AG20443 (cell line): ENCODE measurements at regions not wholly inside any gene's neighbourhood (a gene's known extent, or its start where the extent isn't known, plus 50 kb on each side); places are given as distances from the start of the nearest gene placed in this dataset.

Source experiments
- DNase-seq: peaks from one replicate; pipeline ENCODE4 v3.0.0; 2012; ENCODE audit warnings: low spot score, mixed read lengths

GRCh38 chr2:128437204-128437565 lies 118.5 kb upstream of the HS6ST1 start:
- no peak for DNase-seq

- DNase-seq, result no peak
These were observed 119.4 kb upstream of the HS6ST1 start for GRCh38 chr2:128438091-128438490.

GRCh38 chr2:128438586-128438985 lies 119.9 kb upstream of the HS6ST1 start:
- DNase-seq, result no peak

- no peak for DNase-seq
These were observed 120.5 kb upstream of the HS6ST1 start for GRCh38 chr2:128439031-128439790.

- no peak for DNase-seq
These were observed 121.4 kb upstream of the HS6ST1 start for GRCh38 chr2:128439791-128440665.

- no peak for DNase-seq
These were observed 122.1 kb upstream of the HS6ST1 start for GRCh38 chr2:128440666-128441340.

GRCh38 chr2:128441341-128442052 lies 122.8 kb upstream of the HS6ST1 start:
- DNase-seq, result no peak

GRCh38 chr2:128442053-128442751 lies 123.5 kb upstream of the HS6ST1 start:
- DNase-seq, result no peak

GRCh38 chr2:128442891-128443302 lies 124.2 kb upstream of the HS6ST1 start:
- DNase-seq, result no peak

GRCh38 chr2:128444121-128444771 lies 125.6 kb upstream of the HS6ST1 start:
- DNase-seq, result no peak

- DNase-seq, result no peak
These were observed 126.3 kb upstream of the HS6ST1 start for GRCh38 chr2:128444816-128445522.

- no peak for DNase-seq
These were observed 126.8 kb upstream of the HS6ST1 start for GRCh38 chr2:128445523-128445900.

- DNase-seq, result no peak
These were observed 127.6 kb upstream of the HS6ST1 start for GRCh38 chr2:128446049-128446873.

GRCh38 chr2:128446874-128447537 lies 128.3 kb upstream of the HS6ST1 start:
- DNase-seq, result no peak

- DNase-seq, result no peak
These were observed 128.9 kb upstream of the HS6ST1 start for GRCh38 chr2:128447538-128447995.

GRCh38 chr2:128448331-128449225 lies 129.9 kb upstream of the HS6ST1 start:
- DNase-seq, result no peak

GRCh38 chr2:128449226-128450061 lies 130.8 kb upstream of the HS6ST1 start:
- no peak for DNase-seq
